IPS DF 6.9 (cell line): ENCODE measurements at regions not wholly inside any gene's neighbourhood (a gene's known extent, or its start where the extent isn't known, plus 50 kb on each side); places are given as distances from the start of the nearest gene placed in this dataset.
"Not testable (repeated sequence)": the region's sequence is repeated elsewhere in the genome, so short reads cannot be mapped to it uniquely, and the experiment has no call there.

Experiments
- DNase-seq: peaks from one replicate; pipeline ENCODE4 v3.0.0-alpha.2; 2013; ENCODE audit warnings: low read depth, low spot score
- H3K27ac ChIP-seq: one replicate; pipeline ENCODE4 v1.5.1; 2013; ENCODE audit warnings: low read length, control low read depth
- H3K27me3 ChIP-seq: 2 replicates; pipeline ENCODE4 v1.6.1; 2013; ENCODE audit warnings: mild to moderate bottlenecking, low read length; ENCODE audit not compliant: control insufficient read depth, insufficient read depth
- H3K36me3 ChIP-seq: 2 replicates; pipeline ENCODE4 v1.6.1; 2013; ENCODE audit warnings: low read length; ENCODE audit not compliant: control insufficient read depth, insufficient read depth
- H3K4me1 ChIP-seq: 2 replicates; pipeline ENCODE4 v1.6.1; 2013; ENCODE audit warnings: low read length; ENCODE audit not compliant: control insufficient read depth, insufficient read depth
- H3K4me3 ChIP-seq: 2 replicates; pipeline ENCODE4 v1.5.1; 2013; ENCODE audit warnings: mild to moderate bottlenecking, low read length
- H3K9me3 ChIP-seq: 2 replicates; pipeline ENCODE4 v1.6.1; 2013; ENCODE audit warnings: low read length, inconsistent platforms; ENCODE audit not compliant: control insufficient read depth, insufficient read depth
- WGBS: extraction: QIAGEN DNeasy Blood & Tissue Kit; methylation state at CpG from one replicate; pipeline ENCODE4 v1.1.7; 2013; ENCODE audit warnings: mixed read lengths, missing lambda C conversion rate; ENCODE audit not compliant: insufficient read length, insufficient coverage; 5-methylcytosine and 5-hydroxymethylcytosine counted together

DNA sequence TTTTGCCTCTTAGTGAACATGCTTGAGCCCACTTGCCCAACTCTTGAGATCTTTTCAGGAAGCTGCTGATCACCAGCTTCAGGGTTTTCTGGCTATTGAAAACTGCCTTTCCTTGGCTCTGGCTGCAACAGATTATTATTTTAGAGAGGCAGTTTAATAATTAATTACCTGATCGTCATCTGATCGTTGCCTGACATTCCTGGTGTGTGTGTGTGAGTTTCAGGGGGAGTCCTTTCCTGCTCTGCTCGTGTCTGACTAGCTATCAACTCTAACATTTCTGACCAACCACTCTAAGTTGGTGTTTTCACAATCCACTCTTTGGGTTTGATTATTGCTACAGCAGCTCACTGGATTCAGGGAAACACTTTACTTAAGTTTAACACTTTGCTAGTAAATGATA lies 84.3 kb upstream of the SPATA16 start:
- no peaks in the 10 kb centered on the region for H3K36me3 ChIP-seq
- no peak overlapping the region for H3K27ac ChIP-seq
- H3K9me3 ChIP-seq, result no peaks in the 10 kb centered on the region
- DNase-seq, result no peak
- H3K4me1 ChIP-seq, result no peaks in the 10 kb centered on the region
- no peaks in the 10 kb centered on the region for H3K27me3 ChIP-seq
- no CpG with 5 or more reads among the region's 3 CpGs for WGBS
- H3K4me3 ChIP-seq, result no peak overlapping the region

DNA sequence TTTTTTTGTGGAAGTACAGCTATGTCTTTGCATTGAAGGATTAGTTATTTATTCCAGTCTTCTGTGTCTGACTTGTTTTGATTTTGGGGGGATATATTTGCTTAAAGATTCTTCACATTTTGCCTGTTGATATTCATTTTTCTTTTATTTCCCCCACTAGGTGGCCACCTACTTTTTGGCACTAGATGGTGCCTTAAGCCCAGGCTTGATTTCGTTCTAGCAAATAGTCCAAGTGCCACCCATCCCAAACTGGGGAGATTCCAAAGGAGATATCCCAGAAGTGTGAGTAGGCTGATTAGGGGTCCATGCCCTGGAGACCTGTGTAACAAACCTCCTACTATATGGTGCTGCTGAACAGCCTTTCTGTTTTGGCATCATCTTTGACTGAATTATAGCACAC lies 80.0 kb upstream of the SPATA16 start:
- H3K4me3 ChIP-seq, result no peak overlapping the region
- no peaks in the 10 kb centered on the region for H3K4me1 ChIP-seq
- no peaks in the 10 kb centered on the region for H3K27me3 ChIP-seq
- no CpG with 5 or more reads among the region's 1 CpG for WGBS
- H3K27ac ChIP-seq, result no peak overlapping the region
- H3K36me3 ChIP-seq, result no peaks in the 10 kb centered on the region
- no peaks in the 10 kb centered on the region for H3K9me3 ChIP-seq
- no peak for DNase-seq

DNA sequence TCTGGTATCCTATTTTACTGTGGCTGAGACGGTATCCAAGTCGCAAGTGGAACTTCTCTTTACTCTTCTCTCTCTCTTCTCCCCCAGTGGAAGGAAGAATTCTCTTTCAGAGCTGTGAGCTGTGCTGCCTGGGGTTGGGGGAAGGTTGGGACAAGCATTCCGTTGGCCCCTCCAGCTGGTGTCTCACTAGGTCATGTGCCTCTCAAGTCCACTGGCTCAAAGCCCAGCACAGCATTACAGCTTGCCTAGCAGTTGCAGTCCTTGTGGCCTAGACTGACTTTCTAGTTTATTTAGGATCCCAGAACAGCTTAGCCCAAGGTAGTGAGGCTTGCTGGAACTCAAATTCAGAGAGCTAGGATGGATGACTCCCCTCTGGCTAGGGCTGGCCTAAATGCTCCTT lies 76.1 kb upstream of the SPATA16 start:
- no peaks in the 10 kb centered on the region for H3K9me3 ChIP-seq
- H3K4me3 ChIP-seq, result no peak overlapping the region
- no peak for DNase-seq
- H3K27ac ChIP-seq, result no peak overlapping the region
- H3K36me3 ChIP-seq, result no peaks in the 10 kb centered on the region
- no peaks in the 10 kb centered on the region for H3K27me3 ChIP-seq
- no peaks in the 10 kb centered on the region for H3K4me1 ChIP-seq
- WGBS, result no CpG with 5 or more reads among the region's 3 CpGs

DNA sequence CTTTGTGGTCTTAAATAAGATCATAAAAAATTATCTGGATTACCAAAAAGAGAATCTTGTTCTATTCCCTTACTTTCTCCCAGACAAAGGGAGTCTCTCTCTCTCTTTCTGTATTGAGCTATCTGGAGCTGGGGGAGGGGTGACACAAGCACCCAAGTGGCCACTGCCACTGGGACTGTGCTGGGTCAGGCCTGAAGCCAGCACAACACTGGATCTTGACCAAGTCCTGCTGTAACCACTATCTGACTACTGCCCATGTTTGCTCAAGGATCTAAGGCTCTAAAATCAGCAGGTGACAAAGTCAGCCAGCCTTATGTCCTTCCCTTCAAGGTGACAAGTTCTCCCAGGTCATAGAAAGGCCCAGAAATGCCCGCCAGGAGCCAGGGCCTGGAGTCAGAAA lies 75.0 kb upstream of the SPATA16 start:
- no CpG with 5 or more reads among the region's 1 CpG for WGBS
- H3K4me3 ChIP-seq, result no peak overlapping the region
- no peaks in the 10 kb centered on the region for H3K9me3 ChIP-seq
- no peaks in the 10 kb centered on the region for H3K27me3 ChIP-seq
- H3K36me3 ChIP-seq, result no peaks in the 10 kb centered on the region
- no peak for DNase-seq
- no peaks in the 10 kb centered on the region for H3K4me1 ChIP-seq
- H3K27ac ChIP-seq, result no peak overlapping the region

DNA sequence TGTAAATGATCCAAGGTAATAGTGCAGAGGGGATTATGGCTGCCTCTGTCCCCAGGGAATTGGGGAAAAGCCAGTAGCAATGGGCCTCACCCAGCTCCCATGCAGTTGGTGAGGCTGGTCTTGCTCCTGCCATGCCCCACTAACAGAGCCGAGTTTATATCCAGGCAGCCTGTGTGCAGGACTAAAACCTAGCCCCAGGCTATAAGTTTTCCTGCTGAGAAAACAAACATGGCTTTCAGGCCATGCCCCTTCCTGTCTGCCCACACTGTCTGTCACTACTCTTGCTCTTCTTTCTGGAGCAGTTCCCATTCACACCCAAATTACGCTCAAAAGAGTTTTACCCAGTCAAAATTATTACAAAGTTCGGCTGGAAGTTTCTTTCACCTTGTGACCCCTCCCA lies 73.5 kb upstream of the SPATA16 start:
- Histone ChIP-seq H3K27me3 (no peaks in the 10 kb centered on the region), H3K27ac (no peak overlapping the region), H3K36me3 (no peaks in the 10 kb centered on the region), H3K4me3 (no peak overlapping the region), H3K4me1 (no peaks in the 10 kb centered on the region), H3K9me3 (no peaks in the 10 kb centered on the region)
- no peak for DNase-seq
- WGBS, result no CpG with 5 or more reads among the region's 3 CpGs

DNA sequence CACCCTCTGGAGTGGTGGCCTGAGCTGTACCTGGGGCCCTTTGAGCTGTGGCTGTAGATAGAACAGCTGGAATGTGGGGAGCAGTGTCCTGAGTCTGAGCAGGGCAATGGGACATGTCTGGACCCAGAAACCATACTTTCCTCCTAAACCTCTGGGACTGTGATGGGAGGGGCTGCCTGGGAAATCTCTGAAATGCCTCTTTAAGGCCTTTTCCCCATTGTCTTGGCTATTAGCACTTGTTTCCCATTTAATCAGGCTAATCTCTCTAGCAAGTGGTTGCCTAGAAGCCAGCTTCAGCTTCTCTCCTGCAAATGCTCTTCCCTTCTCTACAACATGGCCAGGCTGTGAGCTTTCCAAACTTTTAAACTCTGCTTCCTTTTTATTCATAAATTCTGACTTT lies 58.5 kb upstream of the SPATA16 start:
- Histone ChIP-seq H3K27me3 (no peaks in the 10 kb centered on the region), H3K4me1 (no peaks in the 10 kb centered on the region), H3K4me3 (no peak overlapping the region), H3K36me3 (no peaks in the 10 kb centered on the region), H3K9me3 (peaks cover 5% of the 10 kb centered on the region), H3K27ac (no peak overlapping the region)
- DNase-seq, result no peak

DNA sequence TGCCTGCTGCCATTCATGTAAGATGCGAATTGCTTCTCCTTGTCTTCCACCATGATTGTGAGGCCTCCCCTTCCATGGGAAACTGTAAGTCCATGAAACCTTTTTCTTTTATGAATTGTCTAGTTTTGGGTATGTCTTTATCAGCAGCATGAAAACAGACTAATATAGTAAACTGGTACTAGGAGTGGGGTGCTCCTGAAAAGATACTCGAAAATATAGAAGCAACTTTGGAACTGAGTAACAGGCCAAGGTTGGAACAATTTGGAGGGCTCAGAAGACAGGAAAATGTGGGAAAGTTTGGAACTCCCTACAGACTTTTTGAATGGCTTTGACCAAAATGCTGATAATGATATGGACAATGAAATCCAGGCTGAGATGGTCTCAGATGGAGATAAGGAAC lies 53.8 kb upstream of the SPATA16 start:
- WGBS, result no CpG with 5 or more reads among the region's 2 CpGs
- not testable (repeated sequence) for DNase-seq

DNA sequence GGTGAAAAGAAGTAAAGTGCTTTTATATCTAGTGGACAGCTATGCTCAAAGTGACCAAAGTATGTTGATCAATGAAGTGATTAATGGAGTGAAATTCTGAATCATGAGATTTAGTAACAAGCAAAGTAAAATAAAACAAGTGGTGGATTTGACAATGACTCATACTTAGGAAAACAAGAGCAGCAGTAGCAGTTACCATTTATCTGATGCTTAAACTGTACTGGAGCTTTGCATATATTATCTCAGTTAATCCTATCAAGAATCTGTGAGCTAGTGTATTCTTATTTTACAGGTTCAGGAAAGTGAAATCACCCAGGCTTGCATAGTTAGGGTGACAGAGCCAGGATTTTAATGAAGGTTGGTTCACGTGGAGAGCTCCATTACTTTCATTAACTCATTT lies 50.6 kb upstream of the SPATA16 start:
- no CpG with 5 or more reads among the region's 1 CpG for WGBS
- Histone ChIP-seq H3K4me3 (no peak overlapping the region), H3K4me1 (0 out of 2 replicates have a peak, but pooled peaks cover 2% of the 10 kb centered on the region), H3K27me3 (no peaks in the 10 kb centered on the region), H3K27ac (no peak overlapping the region), H3K9me3 (peaks cover 3% of the 10 kb centered on the region), H3K36me3 (no peaks in the 10 kb centered on the region)
- no peak for DNase-seq

More for the DNA sequence above, 53.8 kb upstream of the SPATA16 start:
- not testable (repeated sequence) for H3K27me3 ChIP-seq, H3K4me1 ChIP-seq, H3K4me3 ChIP-seq, H3K36me3 ChIP-seq, H3K9me3 ChIP-seq, H3K27ac ChIP-seq
